HepG2 (cell line): ENCODE measurements at regions not wholly inside any gene's neighbourhood (a gene's known extent, or its start where the extent isn't known, plus 50 kb on each side); places are given as distances from the start of the nearest gene placed in this dataset.

ENCODE experiments used
- ATAC-seq: fragments of 200-7000 bp; cut with Tn5 transposase; 3 replicates; pipeline ENCODE4 v1.9.1; 2020; ENCODE audit warnings: mild to moderate bottlenecking, moderate library complexity
- BruUV-seq: library from RNA; stranded (reverse); fragments of 400-500 nt; replicated peaks from 2 replicates; lab custom pipeline; 2021; lab: Mats Ljungman, UMichigan
- CTCF ChIA-PET: fragments of 300-600 bp; formaldehyde crosslinking; extraction: SDS; loops from one replicate; lab custom pipeline; 2021; ENCODE audit warnings: low total read pairs, inconsistent platforms, low intra/inter-chr PET ratio; lab: Yijun Ruan, JAX
- POLR2A ChIA-PET: fragments of 350-600 bp; sonication (Branson Sonifier 250); formaldehyde crosslinking; loops from one replicate; lab custom pipeline; 2020; ENCODE audit warnings: antibody characterized with exemption, inconsistent platforms; lab: Yijun Ruan, JAX
- DNase-seq: peaks from one replicate; pipeline ENCODE4 v3.0.0-alpha.2; 2015; ENCODE audit warnings: low spot score
- FAIRE-seq: peaks from 3 replicates; lab custom pipeline; 2011; peaks lifted over from hg19 to GRCh38; lab: Jason Lieb, UNC
- H2AFZ ChIP-seq: one replicate; pipeline ENCODE4 v1.6.1; 2011; ENCODE audit warnings: low read length, inconsistent platforms
- H3K27ac ChIP-seq: fragments of 300-600 bp; 3 replicates; pipeline ENCODE4 v1.8.0; 2011; ENCODE audit warnings: mixed run types, mild to moderate bottlenecking, mixed read lengths, low read length, inconsistent platforms; ENCODE audit not compliant: insufficient read depth; ENCODE audit errors: extremely low read length
- H3K27me3 ChIP-seq, 2 experiments: fragments of 200-600 bp in 1 of 2; 2 replicates in 1 of 2; 3 replicates in 1 of 2; pipeline versions ENCODE4 v1.6.0 to v1.8.0; 2011; ENCODE audit warnings: low read length in 2 of 2, mild to moderate bottlenecking in 2 of 2, moderate library complexity in 2 of 2, inconsistent platforms in 1 of 2; ENCODE audit not compliant: insufficient read depth in 2 of 2, control insufficient read depth in 1 of 2
- H3K36me3 ChIP-seq, 2 experiments: fragments of 200-600 bp in 1 of 2; replicated peaks in 1 of 2; 2 replicates in 1 of 2; 3 replicates in 1 of 2; pipeline versions ENCODE4 v1.5.1 to v1.8.0; 2011; ENCODE audit warnings: low read length in 2 of 2, inconsistent platforms in 1 of 2; ENCODE audit not compliant: insufficient read depth in 2 of 2, control insufficient read depth in 1 of 2
- H3K4me1 ChIP-seq: 2 replicates; pipeline ENCODE4 v1.5.1; 2012; ENCODE audit warnings: low read length, inconsistent platforms; ENCODE audit not compliant: insufficient read depth
- H3K4me2 ChIP-seq: 2 replicates; pipeline ENCODE4 v1.6.0; 2011; ENCODE audit warnings: low read depth, low read length, inconsistent platforms
- H3K4me3 ChIP-seq, 3 experiments: fragments of 200-600 bp in 1 of 3; sonication (generic), shearing (Covaris generic) in 1 of 3; replicated peaks in 1 of 3; 2 replicates each; pipeline ENCODE4 v1.5.1; 2011 to 2016; ENCODE audit warnings: low read length in 3 of 3, inconsistent platforms in 2 of 3, low read depth in 2 of 3, mild to moderate bottlenecking in 2 of 3, control low read depth in 1 of 3, mixed read lengths in 1 of 3; ENCODE audit not compliant: insufficient read depth in 1 of 3
- H3K79me2 ChIP-seq: one replicate; pipeline ENCODE4 v1.6.1; 2011; ENCODE audit warnings: low read length, inconsistent platforms; ENCODE audit not compliant: insufficient read depth
- H3K9ac ChIP-seq: 2 replicates; pipeline ENCODE4 v1.6.0; 2011; ENCODE audit warnings: mild to moderate bottlenecking, low read depth, low read length, inconsistent platforms; ENCODE audit not compliant: insufficient read depth
- H3K9me3 ChIP-seq: 2 replicates; pipeline ENCODE4 v1.5.1; 2012; ENCODE audit warnings: mild to moderate bottlenecking, low read length
- H4K20me1 ChIP-seq: 2 replicates; pipeline ENCODE4 v1.6.0; 2011; ENCODE audit warnings: inconsistent platforms, mild to moderate bottlenecking, low read length, moderate library complexity; ENCODE audit not compliant: insufficient read depth
- ELF4 ChIP-seq: sonication (generic); formaldehyde crosslinking; IDR thresholded peaks from 2 replicates; pipeline ENCODE4 v1.5.0; 2020; ENCODE audit warnings: missing genetic modification reagents, mild to moderate bottlenecking, moderate library complexity, borderline replicate concordance
- FOXO1 ChIP-seq: sonication (generic); formaldehyde crosslinking; IDR thresholded peaks from 2 replicates; pipeline ENCODE4 v1.4.0; 2020; ENCODE audit warnings: missing genetic modification reagents
- MAFK ChIP-seq, 2 experiments: IDR thresholded peaks in 1 of 2; conservative IDR thresholded peaks in 1 of 2; 2 replicates each; pipeline ENCODE4 v1.6.1; 2011; ENCODE audit warnings: improper control_type of control experiment in 2 of 2, low read length in 2 of 2
- PAF1 ChIP-seq: IDR thresholded peaks from 2 replicates; pipeline ENCODE4 v1.6.1; 2016; ENCODE audit warnings: missing genetic modification reagents, missing compliant biosample characterization
- SOX13 ChIP-seq, 3 experiments: fragments of 450-650 bp in 1 of 3; sonication (generic) in 1 of 3; formaldehyde crosslinking in 1 of 3; IDR thresholded peaks in 2 of 3; conservative IDR thresholded peaks in 1 of 3; 2 replicates each; pipeline versions ENCODE4 v1.5.0 to v1.6.1; 2016 to 2020; ENCODE audit warnings: antibody characterized with exemption in 1 of 3, mild to moderate bottlenecking in 1 of 3, missing compliant biosample characterization in 1 of 3, missing genetic modification reagents in 1 of 3, moderate library complexity in 1 of 3
- TARDBP ChIP-seq: sonication (generic); formaldehyde crosslinking; IDR thresholded peaks from 2 replicates; pipeline ENCODE4 v1.8.0; 2022; ENCODE audit warnings: mild to moderate bottlenecking, missing genetic modification reagents
- TBL1XR1 ChIP-seq: fragments of 150-350 bp; IDR thresholded peaks from 2 replicates; pipeline ENCODE4 v1.6.1; 2014; ENCODE audit warnings: borderline replicate concordance, low read length; ENCODE audit not compliant: partially characterized antibody
- YEATS4 ChIP-seq: sonication (generic); formaldehyde crosslinking; IDR thresholded peaks from 2 replicates; pipeline ENCODE4 v1.4.0; 2020; ENCODE audit warnings: missing genetic modification reagents, borderline replicate concordance
- ZBTB7B ChIP-seq: sonication (generic); formaldehyde crosslinking; IDR thresholded peaks from 2 replicates; pipeline ENCODE4 v1.4.0; 2020; ENCODE audit warnings: missing genetic modification reagents
- ZNF317 ChIP-seq: sonication (generic); formaldehyde crosslinking; IDR thresholded peaks from 2 replicates; pipeline ENCODE4 v1.5.0; 2020; ENCODE audit warnings: mild to moderate bottlenecking, missing genetic modification reagents
- ZNF431 ChIP-seq: sonication (generic); formaldehyde crosslinking; IDR thresholded peaks from 2 replicates; pipeline ENCODE4 v1.9.0; 2022; ENCODE audit warnings: missing genetic modification reagents, low read depth, mild to moderate bottlenecking, borderline replicate concordance
- ZNF580 ChIP-seq: IDR thresholded peaks from 2 replicates; pipeline ENCODE4 v1.6.1; 2016; ENCODE audit warnings: low read depth, borderline replicate concordance
- ZNF674 ChIP-seq: sonication (generic); formaldehyde crosslinking; IDR thresholded peaks from 2 replicates; pipeline ENCODE4 v1.5.0; 2020; ENCODE audit warnings: low read depth, mild to moderate bottlenecking, missing genetic modification reagents
- ZNF780A ChIP-seq: sonication (generic); formaldehyde crosslinking; IDR thresholded peaks from 2 replicates; pipeline ENCODE4 v1.8.0; 2022; ENCODE audit warnings: mild to moderate bottlenecking, missing genetic modification reagents, moderate library complexity
- ZNF782 ChIP-seq: sonication (generic); formaldehyde crosslinking; IDR thresholded peaks from 2 replicates; pipeline ENCODE4 v1.4.0; 2020; ENCODE audit warnings: missing genetic modification reagents, mild to moderate bottlenecking, borderline replicate concordance
- WGBS: methylation state at CpG from one replicate; pipeline ENCODE4 v1.1.6; 2017; ENCODE audit warnings: low lambda C conversion rate; 5-methylcytosine and 5-hydroxymethylcytosine counted together
- in situ Hi-C: cut with HindIII; loops from 2 replicates; pipeline ENCODE4 v1.10.0; 2017; ENCODE audit warnings: low pct_unique_long_range_greater_than_20kb; ENCODE audit not compliant: extremely low pct_ligation_motif_present
- intact Hi-C: fragments of 100-400 bp; cut with micrococcal nuclease; formaldehyde crosslinking; loops from one replicate; pipeline ENCODE4 v1.10.0; 2022; ENCODE audit not compliant: unreplicated experiment

- Histone ChIP-seq H4K20me1 (no peaks in the 10 kb centered on the region), H2AFZ (no peak overlapping the region), H3K9me3 (peaks cover 51% of the 10 kb centered on the region), H3K36me3 (no peaks in the 10 kb centered on the region), H3K27ac (no peak overlapping the region), H3K4me3 (no peak overlapping the region), H3K79me2 (no peaks in the 10 kb centered on the region), H3K4me1 (no peaks in the 10 kb centered on the region), H3K27me3 (no peaks in the 10 kb centered on the region), H3K9ac (no peak overlapping the region), H3K4me2 (no peak overlapping the region)
- no TSS peak for BruUV-seq
- DNase-seq (no peak), FAIRE-seq (no peak), ATAC-seq (no peak)
- 58% methylated on average over 3 of the region's 3 CpGs for WGBS
- in situ Hi-C loops: no loop called here
- intact Hi-C loops: no loop called here
- TF ChIP-seq PAF1: no peak
- no peak for TF ChIP-seq ZBTB7B (CRISPR knock-in tag)
- TF ChIP-seq ELF4 (CRISPR knock-in tag): no peak
- TF ChIP-seq MAFK (conservative IDR thresholded peaks at IDR 0.05 in 1 of 2, IDR thresholded peaks at IDR 0.05 in 1 of 2; ENCODE audit: low read length in 2 of 2): no peak
- no peak for TF ChIP-seq SOX13 (IDR thresholded peaks at IDR 0.05)
- no peak for TF ChIP-seq SOX13 (CRISPR knock-in tag; conservative IDR thresholded peaks at IDR 0.05 in 1 of 2, IDR thresholded peaks at IDR 0.05 in 1 of 2)
- TF ChIP-seq ZNF674: no peak
- no peak for TF ChIP-seq TBL1XR1
- TF ChIP-seq TARDBP (CRISPR knock-in tag): no peak
- no peak for TF ChIP-seq YEATS4 (CRISPR knock-in tag)
- TF ChIP-seq ZNF780A (CRISPR knock-in tag): no peak
- TF ChIP-seq ZNF782 (CRISPR knock-in tag): no peak
- TF ChIP-seq ZNF431 (CRISPR knock-in tag): no peak
- TF ChIP-seq FOXO1: no peak
- TF ChIP-seq ZNF317 (CRISPR knock-in tag): no peak
- TF ChIP-seq ZNF580 (CRISPR knock-in tag): no peak
- ChIA-PET POLR2A (no interaction called here), CTCF (no interaction called here)
These were observed 231.9 kb upstream of the BOD1L1 start for GRCh38 chr4:13859423-13859822.
